ENCODE measurements at regions not wholly inside any gene's neighbourhood (a gene's known extent, or its start where the extent isn't known, plus 50 kb on each side); places are given as distances from the start of the nearest gene placed in this dataset.
"Not testable (repeated sequence)": the region's sequence is repeated elsewhere in the genome, so short reads cannot be mapped to it uniquely, and the experiment has no call there.

GRCh38 chr10:63799521-63800300 is 278.5 kb downstream of the REEP3 start:
- H3K4me1 Mint-ChIP-seq (ENCODE audit: low read depth): peaks cover 6% of the 10 kb centered on the region
- intact Hi-C loops (cut with micrococcal nuclease): no loop called here
- H3K27me3 Mint-ChIP-seq: no peaks in the 10 kb centered on the region
- no peaks in the 10 kb centered on the region for H3K9me3 Mint-ChIP-seq
- H3K4me3 Mint-ChIP-seq: no peak overlapping the region
- no peak overlapping the region for H3K27ac Mint-ChIP-seq
- no peaks in the 10 kb centered on the region for H3K36me3 Mint-ChIP-seq (ENCODE audit: low read depth)

DNA sequence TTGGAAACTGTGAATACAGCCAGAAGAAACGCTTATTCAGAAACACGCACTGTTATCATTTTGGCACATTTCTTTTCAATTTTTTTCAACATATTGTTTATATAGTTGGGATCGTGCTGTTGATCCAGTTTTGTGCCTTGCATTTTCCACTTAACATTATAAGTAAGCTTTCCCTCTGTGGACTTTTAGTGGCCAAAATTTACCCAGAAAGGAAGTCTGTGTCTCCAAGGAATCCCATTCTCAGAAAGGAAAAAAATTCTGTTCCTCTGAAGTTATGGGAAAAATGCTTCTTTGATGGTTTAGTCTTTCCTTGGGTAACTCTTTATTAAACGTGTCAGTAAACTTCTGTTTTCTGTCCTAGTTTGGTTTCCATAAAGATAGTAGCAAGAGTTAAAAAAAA is 280.0 kb downstream of the REEP3 start:
- Mint-ChIP-seq H3K4me1 (ENCODE audit: low read depth) (peaks cover 6% of the 10 kb centered on the region), H3K4me3 (no peak overlapping the region), H3K36me3 (ENCODE audit: low read depth) (no peaks in the 10 kb centered on the region), H3K27me3 (peaks cover 2% of the 10 kb centered on the region), H3K27ac (no peak overlapping the region), H3K9me3 (peaks cover 6% of the 10 kb centered on the region)
- intact Hi-C loops (cut with micrococcal nuclease): no loop called here

- H3K36me3 Mint-ChIP-seq (ENCODE audit: low read depth): no peaks in the 10 kb centered on the region
- peaks cover 18% of the 10 kb centered on the region for H3K9me3 Mint-ChIP-seq
- no peak overlapping the region for H3K4me3 Mint-ChIP-seq
- H3K27me3 Mint-ChIP-seq: peaks cover 4% of the 10 kb centered on the region
- H3K27ac Mint-ChIP-seq: no peak overlapping the region
- no peaks in the 10 kb centered on the region for H3K4me1 Mint-ChIP-seq (ENCODE audit: low read depth)
- intact Hi-C loops (cut with micrococcal nuclease): no loop called here
Measured at GRCh38 chr10:63806330-63806729, 285.1 kb downstream of the REEP3 start.

- no peak overlapping the region for H3K4me3 Mint-ChIP-seq
- H3K36me3 Mint-ChIP-seq (ENCODE audit: low read depth): no peaks in the 10 kb centered on the region
- H3K4me1 Mint-ChIP-seq (ENCODE audit: low read depth): no peaks in the 10 kb centered on the region
- H3K27me3 Mint-ChIP-seq: peaks cover 4% of the 10 kb centered on the region
- intact Hi-C loops (cut with micrococcal nuclease): no loop called here
- H3K9me3 Mint-ChIP-seq: peaks cover 5% of the 10 kb centered on the region
- H3K27ac Mint-ChIP-seq: no peak overlapping the region
Measured at GRCh38 chr10:63812501-63812900, 291.3 kb downstream of the REEP3 start.

GRCh38 chr10:63819753-63820329 is 298.6 kb downstream of the REEP3 start:
- Mint-ChIP-seq H3K4me3 (no peak overlapping the region), H3K27ac (no peak overlapping the region), H3K36me3 (ENCODE audit: low read depth) (no peaks in the 10 kb centered on the region), H3K27me3 (peaks cover 4% of the 10 kb centered on the region), H3K4me1 (ENCODE audit: low read depth) (no peaks in the 10 kb centered on the region), H3K9me3 (no peaks in the 10 kb centered on the region)
- intact Hi-C loops (cut with micrococcal nuclease): no loop called here

- H3K27ac Mint-ChIP-seq: no peak overlapping the region
- intact Hi-C loops (cut with micrococcal nuclease): no loop called here
- H3K4me1 Mint-ChIP-seq (ENCODE audit: low read depth): no peaks in the 10 kb centered on the region
- H3K36me3 Mint-ChIP-seq (ENCODE audit: low read depth): no peaks in the 10 kb centered on the region
- H3K27me3 Mint-ChIP-seq: peaks cover 5% of the 10 kb centered on the region
- no peaks in the 10 kb centered on the region for H3K9me3 Mint-ChIP-seq
- H3K4me3 Mint-ChIP-seq: no peak overlapping the region
Measured at GRCh38 chr10:63822496-63822895, 301.3 kb downstream of the REEP3 start.

DNA sequence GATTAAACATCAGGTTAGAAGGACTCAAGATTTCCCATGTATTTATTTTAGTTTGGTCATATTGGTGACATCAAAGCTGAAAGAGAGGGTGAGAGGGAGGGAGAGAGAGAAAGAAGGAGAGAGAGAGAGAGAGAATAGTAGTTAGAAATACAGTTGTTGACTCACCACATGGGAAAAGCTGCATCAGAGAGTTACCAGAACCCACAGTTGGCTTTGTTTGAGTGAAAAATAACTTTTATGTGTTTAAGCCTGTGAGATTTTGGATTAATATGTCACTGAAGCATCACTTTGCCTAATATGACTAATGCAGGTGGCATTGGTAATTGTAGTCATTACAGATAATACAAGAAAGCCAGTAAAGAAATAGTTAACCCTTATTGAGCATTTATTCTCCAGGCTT is 303.9 kb downstream of the REEP3 start:
- intact Hi-C loops (cut with micrococcal nuclease): no loop called here
- H3K27ac Mint-ChIP-seq: no peak overlapping the region
- H3K36me3 Mint-ChIP-seq (ENCODE audit: low read depth): no peaks in the 10 kb centered on the region
- no peaks in the 10 kb centered on the region for H3K4me1 Mint-ChIP-seq (ENCODE audit: low read depth)
- H3K4me3 Mint-ChIP-seq: no peak overlapping the region
- H3K9me3 Mint-ChIP-seq: no peaks in the 10 kb centered on the region
- H3K27me3 Mint-ChIP-seq: peaks cover 7% of the 10 kb centered on the region

- no peak overlapping the region for H3K4me3 Mint-ChIP-seq
- intact Hi-C loops (cut with micrococcal nuclease): no loop called here
- H3K27me3 Mint-ChIP-seq: peaks cover 7% of the 10 kb centered on the region
- H3K9me3 Mint-ChIP-seq: no peaks in the 10 kb centered on the region
- no peaks in the 10 kb centered on the region for H3K36me3 Mint-ChIP-seq (ENCODE audit: low read depth)
- no peaks in the 10 kb centered on the region for H3K4me1 Mint-ChIP-seq (ENCODE audit: low read depth)
- H3K27ac Mint-ChIP-seq: no peak overlapping the region
Measured at GRCh38 chr10:63825766-63826165, 304.6 kb downstream of the REEP3 start.

- H3K27me3 Mint-ChIP-seq; H3K4me3 Mint-ChIP-seq; H3K9me3 Mint-ChIP-seq; H3K36me3 Mint-ChIP-seq (ENCODE audit: low read depth); H3K4me1 Mint-ChIP-seq (ENCODE audit: low read depth); H3K27ac Mint-ChIP-seq; intact Hi-C loops (cut with micrococcal nuclease): not testable (repeated sequence)
Measured at GRCh38 chr10:63827018-63827417, 305.8 kb downstream of the REEP3 start.

GRCh38 chr10:63829020-63829419 is 307.8 kb downstream of the REEP3 start:
- Mint-ChIP-seq H3K9me3 (no peaks in the 10 kb centered on the region), H3K27ac (no peak overlapping the region), H3K36me3 (ENCODE audit: low read depth) (no peaks in the 10 kb centered on the region), H3K27me3 (peaks cover 7% of the 10 kb centered on the region), H3K4me1 (ENCODE audit: low read depth) (peaks cover 7% of the 10 kb centered on the region), H3K4me3 (no peak overlapping the region)
- intact Hi-C loops (cut with micrococcal nuclease): no loop called here

DNA sequence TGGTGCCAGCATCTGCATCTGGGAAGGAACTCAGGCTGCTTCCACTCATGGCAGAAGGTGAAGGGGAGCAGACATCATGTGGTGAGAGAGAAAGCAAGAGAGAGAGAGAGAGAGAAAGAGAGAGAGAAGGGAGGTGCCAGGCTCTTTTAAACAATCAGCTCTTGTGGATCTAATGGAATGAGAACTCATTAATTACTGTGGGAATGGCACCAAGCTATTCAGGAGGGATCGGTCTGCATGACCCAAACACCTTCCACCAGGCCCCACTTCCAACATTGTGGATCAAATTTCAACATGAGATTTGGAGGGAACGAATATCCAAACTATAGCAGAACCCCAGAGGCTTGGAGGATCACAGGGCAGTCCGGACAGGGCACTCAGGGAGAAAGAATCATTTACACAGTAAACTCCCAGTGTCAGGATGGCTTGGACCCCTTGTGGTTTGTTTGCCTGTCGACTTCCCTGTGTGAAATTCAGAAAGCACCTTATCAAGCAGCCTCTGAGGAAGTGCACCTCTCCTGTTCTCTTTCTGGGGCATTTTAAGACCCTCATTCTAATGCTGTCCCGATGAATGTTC is 308.5 kb downstream of the REEP3 start:
- Mint-ChIP-seq H3K4me3 (no peak overlapping the region), H3K9me3 (no peaks in the 10 kb centered on the region), H3K27ac (no peak overlapping the region), H3K4me1 (ENCODE audit: low read depth) (peaks cover 7% of the 10 kb centered on the region), H3K27me3 (peaks cover 7% of the 10 kb centered on the region), H3K36me3 (ENCODE audit: low read depth) (no peaks in the 10 kb centered on the region)
- intact Hi-C loops (cut with micrococcal nuclease): no loop called here

DNA sequence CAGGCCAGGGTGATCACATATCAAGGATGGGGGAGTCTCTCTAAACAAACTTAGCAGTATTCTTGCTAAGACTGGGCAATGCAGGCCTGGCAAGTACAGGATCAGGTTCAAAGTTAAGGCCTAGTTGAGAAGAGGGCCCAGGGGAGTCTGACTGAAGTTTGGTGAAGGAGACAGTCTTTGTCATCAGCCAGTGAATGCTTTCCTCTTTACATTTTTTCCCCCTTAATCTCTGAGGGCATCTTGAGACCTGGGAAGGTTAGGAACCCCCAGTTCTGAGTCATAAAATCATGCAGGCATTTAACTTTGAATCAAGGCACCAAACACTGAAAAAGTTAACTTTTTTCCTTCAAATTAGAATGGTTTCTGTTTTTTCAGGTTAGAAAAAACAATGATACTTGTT is 311.5 kb downstream of the REEP3 start:
- intact Hi-C loops (cut with micrococcal nuclease): no loop called here
- no peaks in the 10 kb centered on the region for H3K36me3 Mint-ChIP-seq (ENCODE audit: low read depth)
- no peak overlapping the region for H3K4me3 Mint-ChIP-seq
- H3K9me3 Mint-ChIP-seq: no peaks in the 10 kb centered on the region
- peaks cover 7% of the 10 kb centered on the region for H3K4me1 Mint-ChIP-seq (ENCODE audit: low read depth)
- peaks cover 4% of the 10 kb centered on the region for H3K27me3 Mint-ChIP-seq
- H3K27ac Mint-ChIP-seq: no peak overlapping the region

DNA sequence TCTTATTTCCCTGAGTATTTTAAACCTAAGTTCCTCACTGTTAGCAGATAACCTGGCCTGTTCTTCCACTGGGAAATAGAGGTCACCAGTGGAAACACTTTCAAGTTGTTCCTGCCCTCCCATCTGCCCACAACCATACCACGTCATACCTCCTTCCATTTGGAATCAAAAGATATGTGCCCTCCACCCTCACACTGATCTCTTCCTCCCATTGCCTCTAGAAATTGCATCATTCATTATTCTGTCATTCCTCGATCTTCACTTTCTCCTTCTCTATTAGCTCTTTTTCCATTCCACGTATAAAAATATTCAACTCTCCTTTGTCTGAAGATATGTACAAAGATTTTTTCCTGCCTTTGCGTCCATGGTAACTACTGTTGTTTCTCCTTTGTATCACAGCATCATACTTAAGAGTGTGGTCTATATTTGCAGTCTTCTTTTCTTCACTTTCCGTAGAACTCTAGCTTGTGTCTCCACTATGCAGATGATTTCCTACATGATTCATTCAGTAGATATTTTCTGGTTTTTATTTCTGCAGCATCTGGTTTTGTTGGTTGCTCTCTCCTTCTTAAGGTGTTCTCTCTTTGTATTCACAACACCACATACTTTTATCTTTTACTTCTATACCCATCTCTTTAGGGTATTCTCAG is 312.3 kb downstream of the REEP3 start:
- Mint-ChIP-seq H3K4me3 (no peak overlapping the region), H3K27ac (no peak overlapping the region), H3K27me3 (peaks cover 2% of the 10 kb centered on the region), H3K4me1 (ENCODE audit: low read depth) (peaks cover 7% of the 10 kb centered on the region), H3K36me3 (ENCODE audit: low read depth) (no peaks in the 10 kb centered on the region), H3K9me3 (no peaks in the 10 kb centered on the region)
- intact Hi-C loops (cut with micrococcal nuclease): no loop called here

DNA sequence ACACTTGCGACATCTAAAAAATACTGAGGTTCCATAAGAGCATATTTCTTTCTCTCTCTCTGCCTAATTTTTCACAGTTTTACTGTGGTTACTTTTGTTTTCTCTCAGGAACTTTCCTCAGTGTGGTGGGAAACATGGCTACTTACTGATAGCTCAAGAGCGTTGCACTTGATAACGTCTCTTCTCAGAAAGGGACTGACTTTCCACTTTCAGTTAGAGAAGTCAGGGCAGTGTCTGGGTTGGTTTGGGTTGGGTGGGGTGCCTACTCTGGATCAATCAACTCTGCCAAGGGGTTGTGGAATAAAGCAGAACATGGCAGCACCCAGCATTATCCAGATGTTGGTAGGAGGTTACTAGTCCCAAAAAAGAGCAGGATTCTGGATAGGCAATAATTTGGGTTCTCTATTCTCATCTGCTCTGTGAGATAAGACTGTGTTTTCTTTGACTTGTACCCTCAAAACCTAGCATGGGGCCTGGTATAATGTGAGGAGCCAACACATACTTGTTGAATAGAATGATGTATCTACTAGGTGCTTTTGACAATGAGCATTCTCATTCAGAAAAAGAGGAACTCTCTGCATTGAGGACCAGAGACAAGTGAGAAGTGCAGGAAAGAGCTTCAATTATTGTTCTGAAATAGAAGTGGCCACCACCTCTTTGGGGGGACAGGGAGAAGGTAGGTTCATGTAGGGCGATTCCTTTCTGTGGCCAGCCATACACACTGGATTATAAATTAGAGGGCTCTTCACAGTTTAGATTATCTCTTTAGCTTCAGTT is 315.7 kb downstream of the REEP3 start:
- H3K27ac Mint-ChIP-seq: no peak overlapping the region
- H3K4me3 Mint-ChIP-seq: no peak overlapping the region
- no peaks in the 10 kb centered on the region for H3K36me3 Mint-ChIP-seq (ENCODE audit: low read depth)
- intact Hi-C loops (cut with micrococcal nuclease): no loop called here
- no peaks in the 10 kb centered on the region for H3K9me3 Mint-ChIP-seq
- no peaks in the 10 kb centered on the region for H3K4me1 Mint-ChIP-seq (ENCODE audit: low read depth)
- no peaks in the 10 kb centered on the region for H3K27me3 Mint-ChIP-seq
